Activated T-helper 17 cell treated with anti-CD3 and anti-CD28 coated beads, Interleukin-2, amount 50 U/mL, for 72 hours (primary cell): ENCODE measurements at regions not wholly inside any gene's neighbourhood (a gene's known extent, or its start where the extent isn't known, plus 50 kb on each side); places are given as distances from the start of the nearest gene placed in this dataset.
"Not testable (repeated sequence)": the region's sequence is repeated elsewhere in the genome, so short reads cannot be mapped to it uniquely, and the experiment has no call there.

Source experiments
- ATAC-seq: fragments of 150-1000 bp; cut with Tn5 transposase; replicated peaks from 2 replicates; pipeline ENCODE4 v1.10.0; 2021; ENCODE audit warnings: mild to moderate bottlenecking, moderate library complexity
- H3K27ac Mint-ChIP-seq: one replicate; pipeline ENCODE4 v1.8.0; 2022; ENCODE audit warnings: mixed read lengths
- H3K27me3 Mint-ChIP-seq: one replicate; pipeline ENCODE4 v1.8.0; 2022; ENCODE audit warnings: mixed read lengths
- H3K36me3 Mint-ChIP-seq: one replicate; pipeline ENCODE4 v1.8.0; 2022; ENCODE audit warnings: low read depth, mild to moderate bottlenecking, mixed read lengths
- H3K4me1 Mint-ChIP-seq: one replicate; pipeline ENCODE4 v1.8.0; 2022; ENCODE audit warnings: mixed read lengths
- H3K4me3 Mint-ChIP-seq: one replicate; pipeline ENCODE4 v1.8.0; 2022; ENCODE audit warnings: mild to moderate bottlenecking, mixed read lengths
- H3K9me3 Mint-ChIP-seq: one replicate; pipeline ENCODE4 v1.8.0; 2022; ENCODE audit warnings: mixed read lengths

DNA sequence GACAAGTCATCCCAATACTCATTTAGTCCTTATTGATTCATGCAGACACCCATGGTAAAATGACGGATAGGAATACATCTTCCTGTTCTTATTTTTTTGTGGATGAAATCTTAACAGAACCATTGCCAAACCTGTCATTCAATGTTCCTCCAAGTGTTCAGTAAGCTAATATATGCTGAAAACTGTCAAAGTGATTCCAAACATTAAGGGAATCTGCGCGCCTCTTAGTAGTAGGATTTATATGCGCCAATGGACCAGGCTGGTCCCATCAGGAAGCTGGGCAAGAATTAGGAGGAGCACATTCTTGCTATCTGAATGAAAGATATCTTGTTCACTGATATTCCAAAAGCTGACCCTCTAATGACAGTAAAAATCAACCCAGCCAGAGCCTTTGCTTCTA, 168.9 kb upstream of the STMND1 start:
- H3K9me3 Mint-ChIP-seq, result no peaks in the 10 kb centered on the region
- H3K4me1 Mint-ChIP-seq, result no peaks in the 10 kb centered on the region
- H3K27ac Mint-ChIP-seq, result no peak overlapping the region
- H3K36me3 Mint-ChIP-seq, result no peaks in the 10 kb centered on the region
- peaks cover 24% of the 10 kb centered on the region for H3K27me3 Mint-ChIP-seq
- ATAC-seq, result no peak
- H3K4me3 Mint-ChIP-seq, result no peak overlapping the region

DNA sequence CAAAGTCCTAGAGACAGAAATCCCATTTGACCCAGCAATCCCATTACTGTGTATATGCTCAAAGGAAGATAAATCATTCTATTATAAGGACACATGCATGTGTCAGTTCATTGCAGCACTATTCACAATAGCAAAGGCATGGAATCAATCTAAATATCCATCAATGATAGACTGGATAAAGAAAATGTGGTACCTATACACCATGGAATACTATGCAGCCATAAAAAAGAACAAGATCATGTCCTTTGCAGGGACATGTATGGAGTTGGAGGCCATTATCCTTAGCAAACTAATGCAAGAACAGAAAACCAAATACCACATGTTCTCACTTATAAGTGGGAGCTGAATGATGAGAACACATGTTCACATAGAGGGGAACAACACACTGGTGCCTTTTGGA, 169.8 kb upstream of the ATXN1 start:
- not testable (repeated sequence) for H3K4me1 Mint-ChIP-seq, H3K9me3 Mint-ChIP-seq, H3K4me3 Mint-ChIP-seq, ATAC-seq, H3K27ac Mint-ChIP-seq, H3K36me3 Mint-ChIP-seq
- peaks cover 18% of the 10 kb centered on the region for H3K27me3 Mint-ChIP-seq

DNA sequence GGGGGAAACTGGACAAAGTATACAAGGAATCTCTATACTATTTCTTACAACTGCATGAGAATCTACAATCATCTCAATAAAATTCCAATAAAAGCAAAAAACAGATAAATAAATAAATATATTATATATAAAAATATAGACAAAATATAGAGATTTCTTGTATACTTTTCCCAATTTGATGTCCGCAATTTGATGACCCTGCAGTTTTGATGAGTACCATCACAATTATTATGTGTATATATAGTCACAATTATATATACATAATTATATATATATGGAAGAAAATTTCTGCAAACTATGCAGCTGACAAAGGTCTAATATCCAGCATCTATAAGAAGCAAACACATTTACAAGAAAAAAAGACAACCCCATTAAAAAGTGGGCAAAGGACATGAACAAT, 169.2 kb upstream of the ATXN1 start:
- no peaks in the 10 kb centered on the region for H3K36me3 Mint-ChIP-seq
- peaks cover 20% of the 10 kb centered on the region for H3K27me3 Mint-ChIP-seq
- H3K27ac Mint-ChIP-seq, result no peak overlapping the region
- H3K4me1 Mint-ChIP-seq, result no peaks in the 10 kb centered on the region
- H3K4me3 Mint-ChIP-seq, result no peak overlapping the region
- H3K9me3 Mint-ChIP-seq, result no peaks in the 10 kb centered on the region
- ATAC-seq, result no peak

DNA sequence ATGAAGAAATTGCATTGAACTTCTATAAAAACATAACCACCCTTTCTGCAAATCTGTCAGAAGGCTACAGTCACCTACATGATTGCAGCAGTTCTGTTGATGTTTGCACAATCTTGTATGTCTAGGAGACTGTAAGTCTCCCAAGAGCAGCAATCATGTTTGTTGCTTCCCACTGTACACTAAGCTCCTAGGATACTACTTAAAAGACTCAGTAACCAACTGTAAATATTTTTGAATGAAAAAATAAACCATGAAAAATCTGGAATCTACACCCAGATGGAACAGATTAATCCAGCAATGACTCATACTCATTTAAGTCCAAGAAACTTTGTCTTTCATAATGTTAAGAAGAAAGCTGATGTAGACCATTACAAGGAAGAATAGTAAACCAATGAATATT, 168.5 kb upstream of the ATXN1 start:
- peaks cover 16% of the 10 kb centered on the region for H3K27me3 Mint-ChIP-seq
- no peak overlapping the region for H3K4me3 Mint-ChIP-seq
- H3K4me1 Mint-ChIP-seq, result no peaks in the 10 kb centered on the region
- H3K36me3 Mint-ChIP-seq, result no peaks in the 10 kb centered on the region
- no peaks in the 10 kb centered on the region for H3K9me3 Mint-ChIP-seq
- no peak for ATAC-seq
- no peak overlapping the region for H3K27ac Mint-ChIP-seq

DNA sequence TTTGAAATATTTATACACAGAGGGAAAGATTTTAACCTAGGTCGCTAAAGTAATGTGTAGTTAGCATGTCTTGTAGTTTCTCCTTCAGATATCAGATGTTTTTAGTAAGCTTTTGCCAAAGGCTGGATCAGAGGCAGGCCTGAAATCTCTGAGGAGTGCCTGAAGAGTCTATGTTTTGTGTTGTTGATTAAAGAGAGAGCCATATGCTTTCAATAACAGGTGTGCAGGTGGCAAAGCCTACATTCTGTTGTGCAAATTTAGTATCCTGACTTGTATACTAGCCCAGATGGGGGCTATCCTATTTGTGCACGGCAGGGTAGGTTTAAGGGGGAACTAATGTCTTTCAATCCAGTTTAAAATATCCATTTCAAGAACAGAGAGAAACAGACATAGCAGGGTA, 167.1 kb upstream of the ATXN1 start:
- Mint-ChIP-seq H3K27ac (no peak overlapping the region), H3K36me3 (no peaks in the 10 kb centered on the region), H3K4me3 (no peak overlapping the region), H3K9me3 (no peaks in the 10 kb centered on the region), H3K27me3 (peaks cover 10% of the 10 kb centered on the region), H3K4me1 (no peaks in the 10 kb centered on the region)
- ATAC-seq, result no peak

DNA sequence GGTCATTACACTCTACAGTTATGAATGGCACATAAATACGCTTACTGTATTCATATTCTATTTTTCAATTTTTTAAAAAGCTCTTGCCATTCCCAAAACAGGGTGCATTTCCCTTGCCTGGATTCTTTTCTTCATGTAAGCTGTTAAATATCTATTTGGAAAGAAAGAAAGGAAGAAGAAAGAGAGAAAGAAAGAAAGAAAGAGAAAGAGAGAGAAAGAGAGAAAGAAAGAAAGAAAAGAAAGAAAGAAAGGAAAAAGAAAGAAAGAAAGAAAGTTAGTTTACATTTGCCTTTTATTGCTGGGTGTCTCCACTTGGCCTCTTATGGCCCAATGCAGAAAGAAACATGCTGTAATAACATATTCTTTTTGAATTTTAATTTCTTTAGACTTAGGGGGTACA, 165.9 kb upstream of the ATXN1 start:
- H3K36me3 Mint-ChIP-seq, result no peaks in the 10 kb centered on the region
- no peak overlapping the region for H3K27ac Mint-ChIP-seq
- H3K4me3 Mint-ChIP-seq, result no peak overlapping the region
- peaks cover 14% of the 10 kb centered on the region for H3K27me3 Mint-ChIP-seq
- H3K4me1 Mint-ChIP-seq, result no peaks in the 10 kb centered on the region
- ATAC-seq, result no peak
- H3K9me3 Mint-ChIP-seq, result no peaks in the 10 kb centered on the region

DNA sequence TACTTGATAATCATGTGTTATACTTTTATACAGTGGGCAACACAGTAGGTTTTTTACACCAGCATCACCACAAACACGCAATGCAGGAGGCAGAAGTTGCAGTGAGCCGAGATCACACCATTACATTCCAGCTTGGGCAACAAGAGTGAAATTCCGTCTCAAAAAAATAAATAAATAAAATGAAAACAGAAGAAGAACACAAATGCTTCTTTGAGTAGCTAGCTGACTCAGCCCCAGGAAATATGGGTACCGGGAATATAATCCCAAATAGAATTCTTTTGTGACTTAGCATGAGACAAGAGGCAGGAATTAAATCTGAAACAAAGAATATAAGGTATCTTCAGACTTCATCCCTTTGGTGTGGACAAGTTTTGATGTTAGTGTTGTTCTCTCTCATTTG, 164.2 kb upstream of the ATXN1 start:
- H3K4me1 Mint-ChIP-seq, result no peaks in the 10 kb centered on the region
- no peaks in the 10 kb centered on the region for H3K9me3 Mint-ChIP-seq
- no peak overlapping the region for H3K27ac Mint-ChIP-seq
- no peaks in the 10 kb centered on the region for H3K36me3 Mint-ChIP-seq
- peaks cover 20% of the 10 kb centered on the region for H3K27me3 Mint-ChIP-seq
- no peak overlapping the region for H3K4me3 Mint-ChIP-seq
- ATAC-seq, result no peak

DNA sequence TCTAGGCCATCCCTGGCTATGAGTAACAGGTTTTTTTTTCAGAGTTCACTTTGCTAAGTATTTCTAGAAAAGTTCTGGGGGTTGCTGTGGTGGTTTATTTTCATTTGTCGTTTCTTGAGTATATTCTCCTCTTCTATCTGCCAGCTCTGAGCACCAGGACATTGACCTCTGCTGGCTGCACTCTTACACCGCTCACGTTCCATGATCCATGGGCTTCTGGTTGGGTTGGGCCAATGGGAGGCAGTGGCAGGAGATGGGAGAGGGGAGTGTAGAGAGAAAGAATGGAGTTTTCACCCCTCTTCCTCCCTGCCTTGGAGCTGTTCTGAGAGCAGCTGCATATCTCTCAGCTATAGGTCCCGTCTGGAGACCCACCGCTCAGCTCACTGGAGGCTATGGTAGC, 161.0 kb upstream of the ATXN1 start:
- Mint-ChIP-seq H3K27me3 (peaks cover 28% of the 10 kb centered on the region), H3K27ac (no peak overlapping the region), H3K4me1 (no peaks in the 10 kb centered on the region), H3K36me3 (no peaks in the 10 kb centered on the region), H3K4me3 (no peak overlapping the region), H3K9me3 (no peaks in the 10 kb centered on the region)
- ATAC-seq, result no peak

DNA sequence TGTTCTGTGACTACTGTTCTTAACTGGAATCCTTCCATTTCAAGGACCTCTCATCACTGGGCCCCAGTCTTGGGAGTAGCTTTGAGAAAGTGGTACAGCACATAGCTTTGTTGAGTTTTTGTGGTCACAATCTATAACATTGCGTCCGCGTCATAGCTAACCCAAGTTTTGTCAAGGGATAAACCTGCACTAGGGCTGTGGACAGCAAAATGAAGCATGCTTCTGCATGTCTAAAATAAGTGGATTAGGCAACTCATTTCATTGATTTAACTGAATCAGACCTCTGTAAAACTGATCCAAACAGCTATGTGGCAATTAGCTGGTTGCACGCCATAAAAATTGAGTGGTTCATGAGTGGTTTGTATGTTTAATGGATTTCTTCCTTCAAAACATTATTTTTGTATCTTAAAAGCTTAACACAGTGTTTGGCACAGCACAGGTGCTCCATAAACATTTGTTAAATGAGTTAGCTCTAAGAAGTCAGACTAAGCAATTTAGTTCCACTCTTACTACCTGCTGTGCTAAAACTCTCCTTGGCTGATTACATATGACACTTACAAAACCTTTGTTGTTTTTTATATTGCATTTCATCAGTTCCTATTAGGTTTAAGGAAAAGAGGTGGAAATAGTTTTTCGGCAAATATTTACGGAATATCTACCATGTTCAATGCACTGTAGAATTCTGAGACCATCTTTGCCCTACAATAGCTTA, 160.3 kb upstream of the ATXN1 start:
- Mint-ChIP-seq H3K4me3 (no peak overlapping the region), H3K27me3 (peaks cover 28% of the 10 kb centered on the region), H3K9me3 (no peaks in the 10 kb centered on the region), H3K4me1 (no peaks in the 10 kb centered on the region), H3K27ac (no peak overlapping the region), H3K36me3 (no peaks in the 10 kb centered on the region)
- no peak for ATAC-seq

DNA sequence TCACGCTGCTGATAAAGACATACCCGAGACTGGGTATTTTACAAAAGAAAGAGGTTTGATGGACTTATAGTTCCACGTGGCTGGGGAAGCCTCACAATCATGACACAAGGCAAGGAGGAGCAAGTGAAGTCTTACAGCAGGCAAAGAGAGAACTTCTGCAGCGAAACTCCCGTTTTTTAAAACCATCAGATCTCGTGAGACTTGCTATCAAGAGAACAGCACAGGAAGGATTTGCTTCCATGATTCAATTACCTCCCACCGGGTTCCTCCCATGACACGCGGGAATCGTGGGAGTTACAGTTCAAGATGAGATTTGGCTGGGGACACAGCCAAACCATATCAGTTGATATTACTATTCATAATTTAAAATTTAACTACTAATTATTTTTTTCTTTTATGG, 157.3 kb upstream of the ATXN1 start:
- no peak for ATAC-seq
- no peak overlapping the region for H3K27ac Mint-ChIP-seq
- no peaks in the 10 kb centered on the region for H3K4me1 Mint-ChIP-seq
- no peaks in the 10 kb centered on the region for H3K36me3 Mint-ChIP-seq
- H3K9me3 Mint-ChIP-seq, result no peaks in the 10 kb centered on the region
- peaks cover 23% of the 10 kb centered on the region for H3K27me3 Mint-ChIP-seq
- no peak overlapping the region for H3K4me3 Mint-ChIP-seq

DNA sequence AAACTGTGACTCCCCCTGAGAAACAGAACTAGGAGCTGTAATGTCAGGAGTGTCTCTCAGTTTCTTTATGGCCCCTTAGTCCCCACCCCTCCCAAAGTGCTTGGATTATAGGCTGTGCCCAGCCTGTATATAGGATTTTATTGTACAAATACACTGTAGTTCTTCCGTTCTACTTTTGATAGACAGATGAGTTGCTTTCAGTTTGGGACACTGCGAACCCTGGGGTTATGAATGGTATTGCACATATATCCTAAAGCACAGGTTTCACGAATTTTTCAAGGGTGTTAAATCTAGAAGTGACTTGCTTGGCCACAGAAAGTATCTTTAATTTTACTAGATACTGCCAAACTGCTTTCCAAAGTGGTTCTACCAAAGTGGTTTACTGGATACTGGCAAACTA, 152.9 kb upstream of the ATXN1 start:
- ATAC-seq, result no peak
- no peaks in the 10 kb centered on the region for H3K36me3 Mint-ChIP-seq
- no peaks in the 10 kb centered on the region for H3K4me1 Mint-ChIP-seq
- H3K4me3 Mint-ChIP-seq, result no peak overlapping the region
- H3K27ac Mint-ChIP-seq, result no peak overlapping the region
- H3K9me3 Mint-ChIP-seq, result peaks cover 12% of the 10 kb centered on the region
- peaks cover 9% of the 10 kb centered on the region for H3K27me3 Mint-ChIP-seq

DNA sequence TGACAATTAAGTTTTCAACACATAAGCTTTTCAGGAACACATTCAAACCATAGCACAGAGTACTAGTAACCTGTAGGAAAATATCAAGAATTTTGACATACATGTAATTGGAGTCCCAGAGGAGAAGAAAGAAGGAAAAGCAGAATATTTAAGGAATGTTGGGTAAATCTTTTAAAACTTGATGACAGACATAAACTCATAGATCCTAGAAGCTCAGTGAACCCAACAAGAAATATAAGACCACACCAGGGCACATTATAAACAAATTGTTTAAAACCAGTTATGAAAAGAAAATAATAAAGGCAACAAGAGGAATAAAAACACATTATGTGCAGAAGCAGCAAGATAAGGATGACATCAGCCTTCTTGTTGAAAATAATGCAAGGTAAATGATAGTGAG, 151.5 kb upstream of the ATXN1 start:
- no peaks in the 10 kb centered on the region for H3K4me1 Mint-ChIP-seq
- no peak for ATAC-seq
- H3K27ac Mint-ChIP-seq, result no peak overlapping the region
- no peak overlapping the region for H3K4me3 Mint-ChIP-seq
- H3K36me3 Mint-ChIP-seq, result no peaks in the 10 kb centered on the region
- H3K27me3 Mint-ChIP-seq, result peaks cover 7% of the 10 kb centered on the region
- peaks cover 12% of the 10 kb centered on the region for H3K9me3 Mint-ChIP-seq

DNA sequence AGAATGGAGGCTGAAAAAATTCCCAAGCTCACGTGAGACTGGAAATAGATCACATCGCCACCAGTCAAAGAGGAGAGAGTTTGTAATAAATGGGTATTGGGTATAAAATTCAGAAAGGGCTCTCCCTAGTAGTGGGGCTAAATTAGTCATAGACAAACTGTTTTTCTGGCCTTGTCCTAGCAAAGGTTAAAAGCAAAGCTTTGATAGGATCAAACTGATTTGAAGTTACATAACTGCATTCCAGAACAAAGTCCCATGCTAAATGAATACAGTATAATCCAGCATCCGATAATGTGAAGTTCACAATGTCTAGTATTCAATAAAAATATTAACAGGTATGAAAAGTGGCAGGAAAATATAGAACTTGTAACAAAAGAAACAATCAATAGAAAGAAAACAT, 149.8 kb upstream of the ATXN1 start:
- no peak for ATAC-seq
- H3K4me1 Mint-ChIP-seq, result no peaks in the 10 kb centered on the region
- H3K27ac Mint-ChIP-seq, result no peak overlapping the region
- H3K27me3 Mint-ChIP-seq, result peaks cover 16% of the 10 kb centered on the region
- no peak overlapping the region for H3K4me3 Mint-ChIP-seq
- no peaks in the 10 kb centered on the region for H3K36me3 Mint-ChIP-seq
- H3K9me3 Mint-ChIP-seq, result peaks cover 12% of the 10 kb centered on the region

DNA sequence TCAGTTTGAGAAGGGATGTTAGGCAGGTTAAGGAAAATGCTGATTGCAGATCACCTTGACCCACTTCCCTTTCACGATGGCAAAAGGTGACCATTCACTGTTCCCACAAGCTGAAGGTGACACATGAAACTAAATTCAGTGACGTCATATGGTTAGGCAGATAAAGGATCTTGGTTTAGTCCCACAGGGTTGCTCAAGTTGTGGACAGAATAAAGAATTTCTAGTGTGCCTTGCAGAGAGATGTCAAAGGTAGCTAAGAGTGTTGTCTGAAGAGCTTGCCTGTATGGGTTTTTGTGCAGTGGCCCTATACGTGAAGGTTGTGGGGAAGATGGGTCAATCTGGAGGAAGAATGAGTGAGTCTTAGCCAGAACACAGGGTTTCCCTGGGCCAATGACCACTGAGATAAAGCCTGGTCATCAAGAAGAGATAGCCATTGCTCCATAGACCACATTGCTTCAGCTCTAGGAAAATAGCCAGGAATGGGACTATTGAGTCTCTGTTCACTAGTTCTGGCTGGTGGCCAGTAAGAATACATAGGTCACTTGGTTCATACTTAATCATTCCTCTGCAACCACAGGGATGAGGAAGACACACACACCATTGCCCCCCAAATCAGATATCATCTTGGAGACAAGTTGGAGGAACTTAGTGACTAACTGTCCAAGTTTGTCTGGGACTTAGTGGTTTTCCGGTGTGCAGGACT, 148.5 kb upstream of the ATXN1 start:
- peaks cover 20% of the 10 kb centered on the region for H3K27me3 Mint-ChIP-seq
- H3K4me3 Mint-ChIP-seq, result no peak overlapping the region
- peaks cover 12% of the 10 kb centered on the region for H3K9me3 Mint-ChIP-seq
- no peaks in the 10 kb centered on the region for H3K36me3 Mint-ChIP-seq
- H3K4me1 Mint-ChIP-seq, result no peaks in the 10 kb centered on the region
- ATAC-seq, result no peak
- no peak overlapping the region for H3K27ac Mint-ChIP-seq

DNA sequence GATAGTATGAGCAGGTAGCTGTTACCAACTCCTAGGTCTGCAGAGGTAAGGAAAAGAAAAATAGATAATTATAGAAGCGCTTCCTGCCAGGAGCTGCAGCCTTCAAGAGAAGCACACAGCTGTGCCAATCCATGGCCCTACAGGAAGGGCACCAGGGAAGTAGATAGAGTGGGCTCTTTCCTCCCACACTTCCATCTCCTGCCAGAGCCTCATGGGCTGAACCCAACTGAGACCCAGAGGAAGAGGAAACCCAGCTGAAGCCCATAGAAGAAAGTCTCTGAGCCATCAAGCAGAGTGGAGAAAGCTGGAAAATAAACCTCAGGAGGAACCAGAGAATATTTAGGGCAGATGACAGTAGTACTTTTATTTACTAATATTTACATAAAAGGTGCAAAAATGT, 146.7 kb upstream of the ATXN1 start:
- Mint-ChIP-seq H3K27ac (no peak overlapping the region), H3K4me1 (no peaks in the 10 kb centered on the region), H3K4me3 (no peak overlapping the region), H3K9me3 (peaks cover 12% of the 10 kb centered on the region), H3K36me3 (no peaks in the 10 kb centered on the region), H3K27me3 (peaks cover 33% of the 10 kb centered on the region)
- no peak for ATAC-seq
